ENCODE measurements at regions not wholly inside any gene's neighbourhood (a gene's known extent, or its start where the extent isn't known, plus 50 kb on each side); places are given as distances from the start of the nearest gene placed in this dataset.
"Not testable (repeated sequence)": the region's sequence is repeated elsewhere in the genome, so short reads cannot be mapped to it uniquely, and the experiment has no call there.

DNA sequence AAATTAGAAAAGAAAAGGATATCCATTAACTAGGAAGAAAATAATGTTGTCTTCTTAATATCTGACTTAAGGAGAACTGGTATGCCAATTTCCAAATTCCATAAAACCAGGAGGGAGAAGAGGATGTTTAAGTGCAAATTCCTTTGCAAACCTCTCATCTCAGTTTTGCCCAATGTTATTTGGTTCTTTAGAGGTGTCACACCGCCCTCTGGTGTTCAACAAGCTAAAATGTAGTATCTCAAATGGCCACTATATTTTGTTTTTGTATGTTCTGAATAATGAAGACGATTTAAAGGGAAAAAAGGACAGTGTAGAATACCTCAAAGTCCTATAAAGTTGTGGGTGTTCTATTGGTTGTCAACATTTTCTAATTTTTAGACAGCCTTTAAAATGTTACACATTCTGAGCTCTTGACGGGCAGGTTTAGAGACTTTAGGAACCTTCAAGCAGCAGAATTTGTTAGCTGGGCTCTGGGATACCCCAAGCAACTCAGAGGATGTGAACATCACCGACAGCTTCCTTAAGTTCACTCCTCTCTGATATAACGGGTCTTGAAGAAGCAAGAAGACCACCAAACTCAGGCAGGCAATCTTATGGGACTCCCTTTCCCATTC lies 458.3 kb downstream of the MFSD1 start:
- no peak overlapping the region for H3K4me3 Mint-ChIP-seq
- H3K4me1 Mint-ChIP-seq (ENCODE audit: low read depth in 2 of 2): no peaks in the 10 kb centered on the region
- no peak for DNase-seq (ENCODE audit: low spot score)
- H3K9me3 Mint-ChIP-seq: no peaks in the 10 kb centered on the region
- H3K36me3 Mint-ChIP-seq: no peaks in the 10 kb centered on the region
- ATAC-seq: no peak
- no peaks in the 10 kb centered on the region for H3K27me3 Mint-ChIP-seq
- H3K27ac Mint-ChIP-seq: no peak overlapping the region

- H3K4me3 Mint-ChIP-seq; H3K27ac Mint-ChIP-seq; DNase-seq (ENCODE audit: low spot score); H3K27me3 Mint-ChIP-seq; H3K4me1 Mint-ChIP-seq (ENCODE audit: low read depth in 2 of 2); H3K9me3 Mint-ChIP-seq; H3K36me3 Mint-ChIP-seq; ATAC-seq: not testable (repeated sequence)
Measured at GRCh38 chr3:159261333-159261732, 459.5 kb downstream of the MFSD1 start.

DNA sequence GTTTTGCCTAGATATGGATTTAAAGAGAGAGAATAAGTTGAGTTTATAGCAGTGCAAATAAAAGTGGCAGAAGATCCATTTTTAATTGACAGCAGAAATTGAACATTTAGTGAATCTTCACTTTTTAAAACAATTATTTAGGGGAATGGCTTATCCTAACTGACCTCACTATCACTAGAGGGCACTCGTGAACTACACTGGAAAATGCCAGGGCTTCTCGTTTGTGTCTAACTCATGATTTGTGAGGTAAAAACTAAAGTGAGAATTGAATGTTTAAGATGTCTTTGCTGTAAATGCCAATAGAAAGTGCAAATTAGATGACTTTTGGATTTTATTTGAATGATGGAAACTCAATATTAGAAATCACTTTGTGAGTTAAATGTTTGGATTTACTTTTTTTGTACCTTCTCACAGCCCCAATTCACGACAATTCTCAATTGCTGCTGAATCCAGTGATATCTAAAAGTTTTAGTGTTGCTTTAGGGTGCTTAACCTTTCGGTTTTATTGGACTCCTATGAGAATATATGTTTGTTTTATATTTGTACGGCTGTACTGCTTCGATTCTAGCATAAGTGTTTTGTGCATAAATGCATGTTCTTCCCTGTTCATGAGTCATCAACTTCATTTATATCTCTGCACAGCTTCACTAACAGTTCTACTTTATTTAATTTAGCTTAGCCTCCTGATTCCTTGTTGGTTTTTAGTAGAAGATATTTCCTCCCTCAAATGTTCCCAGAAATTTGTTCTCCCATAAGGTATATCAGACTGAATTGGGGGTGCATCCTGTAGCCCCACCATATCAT lies 462.1 kb downstream of the MFSD1 start:
- Mint-ChIP-seq H3K27ac (no peak overlapping the region), H3K27me3 (peaks cover 0 to 2% of the 10 kb centered on the region in 2 donors), H3K9me3 (no peaks in the 10 kb centered on the region), H3K4me3 (no peak overlapping the region), H3K4me1 (ENCODE audit: low read depth in 2 of 2) (peaks cover 0 to 2% of the 10 kb centered on the region in 2 donors), H3K36me3 (no peaks in the 10 kb centered on the region)
- ATAC-seq (no peak), DNase-seq (ENCODE audit: low spot score) (no peak)

DNA sequence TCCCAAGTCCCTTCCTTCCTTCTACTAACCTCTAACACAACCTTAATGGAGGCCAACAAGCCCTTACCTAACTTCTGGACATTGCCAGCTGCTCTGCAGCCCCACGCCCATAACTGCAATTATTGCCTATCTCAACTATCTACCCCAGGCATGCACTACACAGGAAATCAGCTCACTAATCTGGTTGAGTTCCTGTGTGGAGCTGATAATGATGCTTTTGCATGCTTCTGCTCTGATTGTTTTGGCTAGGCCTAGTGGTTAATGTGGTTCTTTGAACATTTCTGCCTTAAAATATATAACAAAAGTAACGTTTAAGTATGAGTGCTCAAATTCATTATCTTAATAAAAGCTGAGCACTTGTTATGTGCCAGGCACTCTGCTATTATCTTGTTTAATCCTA lies 463.9 kb downstream of the MFSD1 start:
- Mint-ChIP-seq H3K27me3 (peaks cover 0 to 2% of the 10 kb centered on the region in 2 donors), H3K4me3 (no peak overlapping the region), H3K9me3 (no peaks in the 10 kb centered on the region), H3K27ac (no peak overlapping the region), H3K36me3 (no peaks in the 10 kb centered on the region), H3K4me1 (ENCODE audit: low read depth in 2 of 2) (peaks cover 0 to 2% of the 10 kb centered on the region in 2 donors)
- no peak for ATAC-seq
- DNase-seq (ENCODE audit: low spot score): no peak

- DNase-seq (ENCODE audit: low spot score): no peak
- no peak for ATAC-seq
- no peaks in the 10 kb centered on the region for H3K36me3 Mint-ChIP-seq
- peaks cover 0 to 2% of the 10 kb centered on the region in 2 donors for H3K4me1 Mint-ChIP-seq (ENCODE audit: low read depth in 2 of 2)
- no peak overlapping the region for H3K27ac Mint-ChIP-seq
- no peak overlapping the region for H3K4me3 Mint-ChIP-seq
- no peaks in the 10 kb centered on the region for H3K9me3 Mint-ChIP-seq
- peaks cover 0 to 2% of the 10 kb centered on the region in 2 donors for H3K27me3 Mint-ChIP-seq
Measured at GRCh38 chr3:159266779-159267178, 464.9 kb downstream of the MFSD1 start.

DNA sequence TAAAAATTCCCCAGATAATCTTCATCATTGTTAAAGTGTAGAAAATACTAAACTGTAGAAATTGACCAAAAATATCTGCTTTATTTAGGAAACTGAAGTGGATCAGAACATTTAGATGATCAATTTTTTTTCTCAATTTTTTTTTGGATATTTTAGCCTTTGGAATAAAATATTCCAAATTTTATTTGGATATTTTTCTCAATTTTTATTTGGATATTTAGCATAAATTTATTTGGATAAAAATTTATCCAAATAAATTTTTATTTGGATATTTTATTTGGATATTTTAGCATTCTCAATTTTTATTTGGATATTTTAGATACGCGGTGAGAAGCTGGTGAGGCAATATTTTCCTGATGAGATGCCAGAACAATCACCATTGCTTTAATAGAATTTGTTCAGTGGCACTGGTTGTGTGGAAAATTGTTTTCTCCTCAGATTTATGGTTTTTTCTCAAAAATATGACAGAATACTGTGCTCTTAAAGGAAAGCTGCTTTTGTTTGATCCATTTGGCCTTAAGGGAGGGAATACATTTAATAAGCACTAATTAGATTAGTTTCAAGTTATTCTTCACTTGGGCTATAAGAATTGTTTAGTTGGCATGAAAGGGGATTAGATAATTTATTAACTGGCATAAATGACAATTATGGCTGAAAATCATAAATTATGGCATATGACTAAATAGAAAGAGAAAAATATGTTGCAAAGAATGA lies 470.1 kb downstream of the MFSD1 start:
- no peak overlapping the region for H3K4me3 Mint-ChIP-seq
- no peaks in the 10 kb centered on the region for H3K4me1 Mint-ChIP-seq (ENCODE audit: low read depth in 2 of 2)
- no peaks in the 10 kb centered on the region for H3K27me3 Mint-ChIP-seq

DNA sequence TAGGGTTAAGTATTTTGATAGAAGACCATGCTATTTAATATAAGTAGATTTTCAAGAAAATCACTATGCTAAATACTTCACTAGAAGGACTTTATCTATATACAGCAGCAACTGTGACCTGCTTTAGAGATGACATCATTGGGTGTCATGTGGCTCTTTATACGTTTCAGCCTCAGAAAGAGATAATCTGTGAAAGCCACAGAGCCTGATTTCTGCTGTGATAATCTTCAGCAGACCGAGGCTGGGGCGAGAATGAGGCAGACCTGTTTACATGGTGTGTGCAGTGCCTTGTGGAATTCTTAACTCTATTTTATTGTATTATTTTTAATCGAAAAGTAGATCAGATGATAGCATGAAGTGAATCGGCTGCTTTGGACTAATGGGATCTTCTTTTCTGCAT lies 471.2 kb downstream of the MFSD1 start:
- ATAC-seq (no peak), DNase-seq (ENCODE audit: low spot score) (no peak)
- H3K27ac Mint-ChIP-seq: no peak overlapping the region
- no peaks in the 10 kb centered on the region for H3K36me3 Mint-ChIP-seq
- no peak overlapping the region for H3K4me3 Mint-ChIP-seq
- no peaks in the 10 kb centered on the region for H3K9me3 Mint-ChIP-seq
- H3K4me1 Mint-ChIP-seq (ENCODE audit: low read depth in 2 of 2): no peaks in the 10 kb centered on the region
- H3K27me3 Mint-ChIP-seq: no peaks in the 10 kb centered on the region

More for the DNA sequence above, 470.1 kb downstream of the MFSD1 start:
- H3K9me3 Mint-ChIP-seq: no peaks in the 10 kb centered on the region
- no peak overlapping the region for H3K27ac Mint-ChIP-seq
- DNase-seq (ENCODE audit: low spot score) (no peak), ATAC-seq (no peak)
- no peaks in the 10 kb centered on the region for H3K36me3 Mint-ChIP-seq

- no peak for DNase-seq (ENCODE audit: low spot score)
- Mint-ChIP-seq H3K4me3 (no peak overlapping the region), H3K9me3 (no peaks in the 10 kb centered on the region), H3K4me1 (ENCODE audit: low read depth in 2 of 2) (no peaks in the 10 kb centered on the region), H3K36me3 (no peaks in the 10 kb centered on the region), H3K27me3 (no peaks in the 10 kb centered on the region), H3K27ac (no peak overlapping the region)
- ATAC-seq: no peak
Measured at GRCh38 chr3:159273608-159274007, 471.8 kb downstream of the MFSD1 start.

GRCh38 chr3:159275741-159276140 lies 473.9 kb downstream of the MFSD1 start:
- ATAC-seq (no peak), DNase-seq (ENCODE audit: low spot score) (no peak)
- H3K4me1 Mint-ChIP-seq (ENCODE audit: low read depth in 2 of 2): no peaks in the 10 kb centered on the region
- H3K9me3 Mint-ChIP-seq: peaks cover 3% of the 10 kb centered on the region
- no peak overlapping the region for H3K27ac Mint-ChIP-seq
- no peak overlapping the region for H3K4me3 Mint-ChIP-seq
- peaks cover 0 to 2% of the 10 kb centered on the region in 2 donors for H3K27me3 Mint-ChIP-seq
- H3K36me3 Mint-ChIP-seq: no peaks in the 10 kb centered on the region

GRCh38 chr3:159277814-159278213 lies 476.0 kb downstream of the MFSD1 start:
- Mint-ChIP-seq H3K4me3 (no peak overlapping the region), H3K36me3 (no peaks in the 10 kb centered on the region), H3K27me3 (peaks cover 0 to 2% of the 10 kb centered on the region in 2 donors), H3K27ac (no peak overlapping the region), H3K4me1 (ENCODE audit: low read depth in 2 of 2) (no peaks in the 10 kb centered on the region), H3K9me3 (peaks cover 3% of the 10 kb centered on the region)
- ATAC-seq: no peak
- no peak for DNase-seq (ENCODE audit: low spot score)

DNA sequence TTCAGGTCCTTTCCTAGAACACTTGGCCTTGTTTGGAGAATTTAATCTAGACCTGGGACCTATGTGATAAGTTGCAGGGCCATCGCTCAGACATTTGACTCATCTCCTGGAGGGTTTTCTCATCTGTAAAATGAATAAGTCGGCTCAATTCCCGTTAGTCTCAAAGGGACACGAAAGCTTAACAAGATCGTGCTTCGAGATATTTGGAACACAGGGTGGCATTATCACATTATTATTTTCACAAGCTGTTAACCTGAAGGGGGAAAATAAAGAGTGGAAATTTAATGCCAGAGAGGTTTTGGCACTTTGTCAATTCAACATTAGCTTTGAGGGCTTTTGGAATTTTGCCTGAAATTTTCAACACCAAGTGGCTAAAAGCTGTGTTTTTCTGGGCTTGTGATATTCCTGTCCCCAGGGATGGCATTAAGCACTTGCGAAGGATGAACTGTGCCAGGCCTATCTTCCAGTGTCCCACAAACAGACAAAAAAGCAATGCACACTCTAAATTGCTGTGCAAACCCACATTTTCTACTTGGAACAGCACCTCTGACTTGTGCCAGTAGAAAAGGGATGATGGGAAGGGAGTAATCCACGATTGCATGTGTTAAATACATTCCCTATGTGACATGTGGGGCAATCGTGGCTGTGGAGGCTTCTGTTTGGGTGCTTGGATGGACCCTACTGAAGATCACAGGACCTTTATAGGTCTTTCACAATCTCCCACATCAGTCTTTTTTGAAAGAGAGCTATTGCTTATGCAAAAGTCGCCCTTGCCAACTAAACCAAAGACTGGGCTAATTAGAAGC lies 478.7 kb downstream of the MFSD1 start:
- peaks cover 0 to 2% of the 10 kb centered on the region in 2 donors for H3K27me3 Mint-ChIP-seq
- ATAC-seq (no peak), DNase-seq (ENCODE audit: low spot score) (no peak)
- no peak overlapping the region for H3K27ac Mint-ChIP-seq
- no peaks in the 10 kb centered on the region for H3K4me1 Mint-ChIP-seq (ENCODE audit: low read depth in 2 of 2)
- H3K9me3 Mint-ChIP-seq: peaks cover 3% of the 10 kb centered on the region
- H3K4me3 Mint-ChIP-seq: no peak overlapping the region
- H3K36me3 Mint-ChIP-seq: no peaks in the 10 kb centered on the region

DNA sequence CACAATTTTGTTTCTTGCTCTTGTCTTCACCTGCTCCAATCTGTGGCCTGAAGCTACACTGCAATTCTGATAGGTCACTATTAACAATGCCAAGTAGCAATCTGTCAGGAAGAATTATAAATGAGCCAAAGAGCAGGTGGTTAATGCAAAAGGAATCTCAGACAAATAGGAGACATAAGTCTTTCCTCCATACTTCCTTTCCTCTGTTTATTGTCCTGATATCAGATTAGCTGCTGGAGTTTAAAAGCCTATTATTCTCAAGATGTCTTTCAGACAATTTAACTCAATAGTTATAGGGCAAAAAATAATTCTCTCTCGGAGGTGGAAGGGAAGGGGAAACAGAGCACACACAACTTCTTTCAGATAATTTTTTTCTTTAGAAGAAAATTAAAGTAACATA lies 491.6 kb downstream of the MFSD1 start:
- H3K27ac Mint-ChIP-seq: no peak overlapping the region
- H3K4me1 Mint-ChIP-seq (ENCODE audit: low read depth in 2 of 2): no peaks in the 10 kb centered on the region
- H3K4me3 Mint-ChIP-seq: no peak overlapping the region

DNA sequence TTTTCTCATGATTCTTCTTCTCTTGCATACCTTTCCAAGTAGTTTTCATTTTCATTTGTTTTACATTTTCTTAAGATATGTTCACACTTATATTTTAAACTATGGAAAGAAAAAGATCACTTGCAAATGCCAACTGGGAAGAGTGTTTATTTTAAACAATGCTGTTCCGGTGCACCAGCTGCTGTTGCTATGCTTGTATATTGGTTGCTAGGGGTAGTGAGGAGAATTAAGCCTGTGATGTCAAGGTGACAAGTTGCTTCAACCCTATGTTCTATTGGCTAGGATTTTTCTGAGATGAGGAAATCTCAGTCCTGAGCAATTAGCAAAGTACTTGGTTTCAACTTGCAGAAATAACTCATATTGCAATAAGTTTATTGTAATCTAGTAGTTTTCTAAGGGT lies 500.1 kb downstream of the MFSD1 start:
- no peak overlapping the region for H3K27ac Mint-ChIP-seq
- DNase-seq (ENCODE audit: low spot score) (no peak), ATAC-seq (no peak)
- H3K27me3 Mint-ChIP-seq: no peaks in the 10 kb centered on the region
- peaks cover 16% of the 10 kb centered on the region for H3K9me3 Mint-ChIP-seq
- no peaks in the 10 kb centered on the region for H3K4me1 Mint-ChIP-seq (ENCODE audit: low read depth in 2 of 2)
- no peaks in the 10 kb centered on the region for H3K36me3 Mint-ChIP-seq
- H3K4me3 Mint-ChIP-seq: no peak overlapping the region

More for the DNA sequence above, 491.6 kb downstream of the MFSD1 start:
- Mint-ChIP-seq H3K36me3 (peaks cover 5% of the 10 kb centered on the region), H3K9me3 (peaks cover 18% of the 10 kb centered on the region), H3K27me3 (peaks cover 0 to 3% of the 10 kb centered on the region in 2 donors)
- ATAC-seq (no peak), DNase-seq (ENCODE audit: low spot score) (no peak)
